ENCODE measurements at regions not wholly inside any gene's neighbourhood (a gene's known extent, or its start where the extent isn't known, plus 50 kb on each side); places are given as distances from the start of the nearest gene placed in this dataset.
A peak's percentile ranks its signal among the peaks of the same experiment; 100 is the strongest.

DNA sequence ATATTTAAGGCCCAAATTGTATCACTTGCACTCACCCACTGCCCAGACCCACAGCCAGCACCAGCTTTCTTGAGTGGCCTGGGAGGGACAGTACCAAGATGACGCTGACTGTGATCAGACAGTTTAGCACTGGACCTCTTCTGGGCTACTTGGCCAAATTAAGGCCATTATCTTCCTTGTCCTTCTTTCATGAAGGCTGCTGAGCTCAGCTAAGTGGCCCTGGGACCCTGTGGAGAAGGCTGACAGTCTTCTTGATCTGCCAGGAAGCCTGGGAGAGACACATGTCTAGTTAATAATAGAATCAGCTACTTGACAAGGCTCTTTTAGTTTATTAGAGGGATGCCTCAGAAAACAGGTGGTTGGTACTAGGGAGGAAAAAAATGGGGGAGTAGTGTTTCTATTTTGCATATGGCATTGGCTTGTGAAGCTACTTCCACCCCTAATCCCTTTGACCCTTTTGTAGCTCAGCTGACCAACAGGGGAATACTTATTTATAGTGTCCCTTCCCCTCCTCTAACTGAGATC, 127.9 kb upstream of the NTM start:
- DNase-seq: no peak

DNA sequence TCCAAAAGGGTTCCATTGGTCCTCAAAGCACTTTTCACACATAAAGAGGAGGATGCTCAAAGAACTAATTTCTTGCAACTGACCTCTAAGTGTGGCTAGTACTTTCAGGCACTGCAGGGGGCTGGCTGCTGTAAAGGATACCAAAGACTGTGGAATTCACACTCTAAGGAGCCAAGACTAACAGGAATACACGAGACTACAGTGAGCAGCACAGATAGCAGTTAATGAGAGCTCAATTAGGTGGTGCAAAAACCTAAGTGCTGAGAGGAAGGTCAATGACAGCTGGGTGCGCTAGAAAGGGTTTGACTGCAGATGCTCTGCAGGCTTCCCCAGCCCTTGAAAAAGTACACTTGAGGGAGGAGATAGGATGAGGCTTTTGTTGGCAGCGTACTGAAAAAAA, 124.3 kb upstream of the NTM start:
- DNase-seq: no peak

DNA sequence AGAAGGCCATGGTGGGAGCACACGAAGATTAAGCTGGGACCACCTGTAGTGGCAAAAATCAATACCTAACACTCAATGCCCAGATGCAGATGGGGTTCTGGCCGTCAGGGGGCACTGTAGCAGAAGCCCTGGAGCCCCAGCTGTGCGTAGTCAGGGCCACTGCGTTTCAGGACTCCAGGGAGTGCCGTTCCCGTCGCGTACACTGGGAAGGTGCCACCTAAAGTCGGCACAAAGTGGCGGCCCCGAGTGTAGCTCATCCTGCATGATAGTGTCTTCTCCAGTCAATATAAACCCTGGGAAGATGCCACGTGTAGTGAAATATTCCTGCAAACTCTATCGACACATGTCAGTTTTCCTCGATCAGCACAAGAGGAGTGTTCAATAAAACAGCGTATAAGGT, 123.8 kb upstream of the NTM start:
- peak; percentile 16 for DNase-seq

DNA sequence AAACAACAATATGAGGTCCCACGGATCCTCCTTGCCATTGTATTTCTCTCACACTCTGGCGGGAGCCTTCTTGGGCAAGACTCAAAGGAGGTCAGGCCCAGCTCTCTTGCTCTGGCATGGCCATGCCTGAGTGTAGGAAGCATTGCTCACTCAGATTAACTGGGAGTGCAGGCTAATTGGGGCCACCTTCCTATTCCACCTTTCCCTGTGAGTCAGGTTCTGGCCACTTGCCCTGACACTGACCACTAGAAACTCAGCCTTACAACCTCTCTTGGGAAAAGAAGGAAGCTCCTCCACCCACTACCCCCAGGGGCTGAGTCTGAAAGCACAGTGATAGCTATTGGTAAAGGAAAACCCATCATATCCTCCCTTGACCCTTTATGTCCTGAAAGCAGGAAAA, 121.8 kb upstream of the NTM start:
- no peak for DNase-seq

DNA sequence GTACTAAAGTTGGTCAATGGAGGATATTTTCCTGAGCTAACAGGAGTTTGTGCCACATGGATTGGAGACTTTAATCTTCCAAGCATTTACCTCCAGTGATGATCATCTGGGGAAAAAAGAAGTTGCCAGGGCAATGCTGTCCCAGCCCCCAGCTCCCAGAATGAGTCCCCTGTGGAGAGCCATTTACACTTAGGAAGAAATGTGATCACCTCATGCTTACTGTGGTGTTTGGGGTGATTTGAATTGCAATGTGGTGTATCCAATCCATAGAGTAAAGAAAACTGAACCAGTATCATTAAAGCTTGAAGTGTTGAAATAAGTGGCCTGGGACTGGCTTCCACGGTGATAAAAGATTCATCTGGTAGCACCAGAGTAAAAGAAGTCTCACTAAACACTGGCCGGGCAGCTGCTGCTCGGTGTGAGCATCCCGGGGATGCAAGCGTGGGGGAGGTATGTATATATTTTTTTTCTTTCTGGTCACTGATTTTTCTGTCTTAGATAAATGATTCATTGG, 117.2 kb upstream of the NTM start:
- DNase-seq: no peak

DNA sequence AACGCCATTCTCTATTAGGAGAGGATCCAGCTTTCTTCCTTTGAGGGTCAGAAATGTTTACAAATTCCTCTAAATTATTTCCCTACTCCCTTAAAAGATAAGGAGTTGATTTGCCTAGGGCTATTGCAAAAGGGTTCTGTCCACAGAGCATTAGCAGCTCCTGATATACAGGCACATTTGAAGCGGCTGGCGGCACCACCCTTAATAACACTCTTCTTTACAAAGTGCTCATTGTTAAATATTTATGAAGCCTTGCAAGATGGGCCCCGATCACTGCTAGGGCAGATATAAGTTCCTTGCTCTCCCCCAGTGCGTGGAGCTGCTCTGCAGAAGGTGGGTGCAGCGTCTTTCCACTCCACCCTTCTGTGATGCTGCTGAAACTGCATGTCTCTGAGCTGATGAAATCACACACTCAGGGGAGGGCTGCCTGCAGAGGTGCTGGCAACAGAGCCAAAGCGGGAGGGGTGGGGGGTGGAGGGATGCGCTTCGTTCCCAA, 116.7 kb upstream of the NTM start:
- no peak for DNase-seq

DNA sequence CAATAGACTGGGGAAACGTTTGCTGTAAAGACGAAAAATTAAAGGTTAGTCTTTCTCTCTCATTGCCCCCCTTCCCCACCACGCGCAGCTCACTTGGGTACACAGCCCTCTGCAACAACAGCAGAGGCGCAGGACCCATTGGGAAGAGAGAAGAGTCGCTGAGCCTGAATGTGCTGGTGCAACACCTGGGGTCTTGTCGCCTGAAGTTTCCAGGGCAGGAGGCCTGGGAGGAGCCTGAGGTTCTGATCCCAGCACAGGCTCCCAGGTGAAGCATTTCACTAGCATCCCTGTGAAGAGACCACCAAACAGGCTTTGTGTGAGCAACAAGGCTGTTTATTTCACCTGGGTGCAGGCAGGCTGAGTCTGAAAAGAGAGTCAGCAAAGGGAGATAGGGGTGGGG, 116.2 kb upstream of the NTM start:
- no peak for DNase-seq

DNA sequence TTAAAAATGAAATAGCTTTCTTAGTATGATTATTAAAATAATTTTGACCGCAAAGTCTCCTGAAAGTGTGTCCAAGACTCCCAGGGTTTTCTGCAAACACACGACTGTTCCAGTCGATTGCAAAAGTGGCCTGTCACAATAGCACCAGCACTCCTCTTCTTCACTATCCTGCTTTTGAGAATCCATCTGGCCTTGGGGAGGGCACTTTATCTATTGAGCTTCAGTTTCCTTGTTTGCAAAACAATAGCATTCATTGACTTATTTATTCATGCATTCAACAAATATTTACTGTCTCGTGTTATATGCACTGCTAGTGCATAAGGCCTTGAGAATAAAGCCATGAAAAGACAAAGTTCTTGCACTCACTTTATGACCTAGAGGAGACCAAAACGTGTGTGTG, 96.2 kb upstream of the NTM start:
- DNase-seq: no peak

DNA sequence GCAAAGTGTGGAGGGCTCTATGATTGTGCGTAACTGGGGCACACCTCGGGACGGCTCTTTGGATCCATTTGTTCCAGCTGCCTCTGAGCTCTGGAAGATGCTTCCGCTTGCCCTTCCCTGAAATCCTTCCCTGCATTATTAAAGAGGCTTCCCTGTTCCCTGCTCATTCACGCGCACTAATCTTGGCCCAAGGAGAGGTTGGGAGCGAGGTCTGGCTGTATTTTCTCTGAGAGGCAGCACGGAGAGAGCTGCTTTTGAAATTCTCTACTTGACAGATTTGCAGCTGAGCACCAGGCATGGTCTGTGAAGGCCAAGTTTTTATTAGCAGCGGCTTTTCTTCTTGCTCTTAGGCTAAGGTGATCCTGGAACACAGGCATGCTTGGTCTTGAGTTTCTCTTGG, 94.8 kb upstream of the NTM start:
- DNase-seq: no peak

DNA sequence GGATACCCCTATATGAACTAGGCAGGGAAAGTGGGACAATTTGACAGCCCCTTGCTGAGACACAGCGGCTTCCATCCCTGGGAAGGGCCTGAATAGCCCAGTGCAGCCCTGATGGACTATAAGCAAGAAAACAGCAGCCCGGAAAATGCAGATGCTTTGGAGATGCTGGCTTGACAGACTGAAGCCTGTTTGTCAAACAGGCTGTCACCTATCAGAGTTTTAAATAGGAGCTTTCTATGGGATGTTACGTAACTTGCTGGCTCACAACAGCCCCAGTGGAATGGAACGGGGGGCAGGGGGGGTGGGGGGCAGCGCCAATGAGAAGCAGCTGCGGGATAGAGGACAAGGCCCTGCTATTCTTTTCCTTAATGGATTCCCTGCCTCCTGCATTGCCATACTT, 91.9 kb upstream of the NTM start:
- no peak for DNase-seq

DNA sequence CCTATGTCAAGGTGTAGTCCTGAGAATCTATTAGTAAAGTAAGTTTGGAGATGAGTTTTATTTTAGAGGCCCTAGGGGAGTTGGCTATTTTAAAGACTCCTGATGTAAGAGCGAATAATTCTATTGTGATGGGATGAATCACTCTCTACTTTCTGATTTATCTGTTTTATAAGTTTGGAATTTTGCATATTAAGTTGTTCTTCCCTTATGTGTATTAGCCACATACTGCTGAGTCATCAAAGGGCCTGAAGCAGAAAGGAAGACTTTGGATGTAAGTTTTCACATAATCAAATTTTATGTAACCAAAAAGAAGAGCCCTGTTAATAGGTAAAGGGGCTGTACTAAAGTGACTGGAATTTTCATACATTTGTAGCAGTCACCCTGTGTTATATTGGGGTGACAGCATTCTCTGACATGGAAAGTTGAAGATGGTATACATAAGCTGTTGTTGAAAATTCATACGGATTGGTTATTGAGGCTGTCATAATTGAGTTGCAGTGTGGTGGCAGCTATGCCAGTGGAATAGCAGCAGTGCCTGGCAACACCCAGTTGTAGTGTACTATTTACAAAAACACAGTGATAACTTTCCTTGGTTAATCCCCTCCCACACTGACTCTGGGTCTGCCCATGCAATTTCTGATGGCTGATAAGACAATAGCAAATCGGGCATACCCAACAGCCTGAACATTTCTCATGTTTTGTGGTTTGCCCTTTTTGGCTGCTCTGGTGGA, 90.6 kb upstream of the NTM start:
- no peak for DNase-seq

DNA sequence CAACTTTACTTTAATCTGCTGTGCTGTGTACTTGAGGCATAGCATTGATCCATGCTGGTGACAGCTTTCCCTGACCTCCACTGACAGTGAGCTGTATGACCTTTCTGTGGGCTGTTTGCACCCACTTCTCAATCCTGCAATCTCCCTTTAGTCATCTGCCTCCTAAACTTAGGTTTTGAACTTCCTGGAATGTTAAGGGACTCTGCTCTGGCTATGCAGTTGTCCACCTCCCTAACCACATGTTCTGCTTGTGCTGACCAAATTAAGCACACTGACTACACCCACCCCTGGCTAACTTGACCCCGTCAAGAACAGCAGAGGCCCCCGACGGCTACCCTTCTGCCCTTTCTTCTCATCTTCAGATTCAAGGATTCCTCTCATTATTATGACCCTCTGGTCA, 89.1 kb upstream of the NTM start:
- DNase-seq: no peak

DNA sequence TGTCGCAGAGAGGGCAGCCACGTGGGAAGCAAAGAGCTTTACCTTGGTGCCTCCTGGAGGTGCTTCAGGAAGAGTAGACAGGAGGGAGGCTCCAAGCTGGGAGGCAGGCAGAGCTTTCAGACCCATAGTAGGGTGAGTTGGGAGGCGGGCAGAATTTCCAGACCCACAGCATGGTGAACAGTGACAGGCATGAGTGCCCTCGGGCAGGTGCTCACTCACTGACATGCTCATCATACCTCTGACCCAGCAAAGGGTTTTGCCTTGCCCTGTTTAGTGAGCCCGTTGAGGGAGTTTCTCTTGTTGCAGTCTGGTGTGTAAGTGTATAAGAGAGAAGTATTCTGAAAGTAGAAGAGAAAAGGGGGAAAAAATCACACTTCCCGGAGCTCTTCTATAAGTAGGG, 86.4 kb upstream of the NTM start:
- no peak for DNase-seq

DNA sequence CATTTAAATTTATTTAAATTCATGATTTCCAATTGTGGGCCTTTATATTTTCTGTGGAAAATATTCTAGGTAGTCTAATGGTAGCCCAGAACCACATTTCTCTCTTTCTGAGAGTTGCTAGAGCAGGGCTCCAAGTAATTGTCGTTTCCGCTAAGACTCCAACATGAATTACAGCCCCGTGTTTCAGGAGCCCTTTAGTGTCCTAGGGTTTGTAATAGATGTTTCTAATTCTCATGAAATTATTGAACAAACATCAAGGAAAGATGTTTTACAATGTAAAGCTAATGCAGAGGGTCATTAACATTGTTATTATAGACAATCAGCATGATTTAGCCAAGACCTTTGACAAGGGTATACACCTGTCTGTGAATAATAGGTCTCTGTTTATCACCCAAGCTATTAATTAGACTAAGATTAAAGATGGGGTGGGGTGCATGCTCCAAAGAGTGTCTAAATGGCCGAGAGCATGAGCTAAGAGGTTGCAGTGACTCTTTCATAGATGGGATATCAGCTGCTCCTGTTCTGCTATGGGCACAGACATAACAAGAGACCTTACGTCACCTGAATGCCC, 81.8 kb upstream of the NTM start:
- DNase-seq: no peak

DNA sequence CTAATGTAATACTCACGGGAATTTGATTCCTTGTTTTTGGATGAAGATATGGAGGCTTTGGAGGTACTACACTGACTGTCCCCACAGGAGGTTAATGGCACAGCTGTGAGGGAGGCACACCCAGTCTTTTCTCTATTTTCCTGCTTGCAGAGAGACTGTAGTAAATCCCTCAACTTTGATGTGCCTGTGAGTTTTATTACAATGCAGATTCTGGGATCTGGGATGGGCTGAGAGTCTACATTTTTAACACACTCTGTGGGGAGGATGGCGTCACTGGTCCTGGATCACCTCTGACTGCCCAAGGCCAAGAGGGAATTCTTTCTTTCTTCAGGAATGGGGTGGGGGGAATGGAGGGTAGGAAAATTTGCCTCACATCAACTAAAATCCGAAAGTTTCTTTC, 80.2 kb upstream of the NTM start:
- DNase-seq: no peak

DNA sequence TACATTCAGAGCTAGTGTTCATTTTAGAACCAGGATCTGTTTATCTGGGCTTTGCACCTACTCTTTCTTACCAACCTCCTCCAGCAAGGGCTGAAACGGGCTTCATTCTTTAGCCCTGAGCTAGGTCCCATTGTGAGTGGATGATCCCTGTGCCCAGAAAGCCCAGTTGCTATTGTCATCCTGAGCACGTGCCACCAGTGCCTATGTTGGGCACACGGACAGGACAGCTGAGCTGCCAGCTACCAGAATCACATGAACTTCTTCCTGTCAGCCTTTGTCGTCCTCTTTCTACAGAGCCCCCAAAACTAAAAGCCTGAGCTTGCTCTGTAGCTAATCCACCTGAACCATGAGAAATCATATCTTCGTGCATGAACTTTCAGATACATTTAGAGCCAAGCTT, 74.4 kb upstream of the NTM start:
- no peak for DNase-seq

DNA sequence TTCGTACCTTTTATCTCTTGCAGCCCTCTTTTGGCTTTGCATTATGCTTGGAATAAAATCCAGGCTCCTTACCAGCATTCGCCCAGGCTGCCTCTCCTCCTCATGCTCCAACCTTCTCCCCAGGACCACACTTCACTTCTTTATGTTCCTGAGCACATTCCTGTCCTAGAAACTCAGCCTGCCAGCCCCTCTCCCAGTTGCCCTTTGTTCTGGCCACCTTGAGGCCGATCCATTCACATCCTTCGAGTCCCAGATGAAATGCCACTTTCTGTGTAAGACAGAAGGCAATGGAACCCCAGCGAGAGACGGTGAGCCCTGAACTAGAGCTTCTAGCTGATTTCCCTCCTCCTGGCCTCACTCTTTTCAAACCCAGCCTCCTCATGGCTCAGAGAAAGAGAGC, 73.0 kb upstream of the NTM start:
- DNase-seq: no peak

DNA sequence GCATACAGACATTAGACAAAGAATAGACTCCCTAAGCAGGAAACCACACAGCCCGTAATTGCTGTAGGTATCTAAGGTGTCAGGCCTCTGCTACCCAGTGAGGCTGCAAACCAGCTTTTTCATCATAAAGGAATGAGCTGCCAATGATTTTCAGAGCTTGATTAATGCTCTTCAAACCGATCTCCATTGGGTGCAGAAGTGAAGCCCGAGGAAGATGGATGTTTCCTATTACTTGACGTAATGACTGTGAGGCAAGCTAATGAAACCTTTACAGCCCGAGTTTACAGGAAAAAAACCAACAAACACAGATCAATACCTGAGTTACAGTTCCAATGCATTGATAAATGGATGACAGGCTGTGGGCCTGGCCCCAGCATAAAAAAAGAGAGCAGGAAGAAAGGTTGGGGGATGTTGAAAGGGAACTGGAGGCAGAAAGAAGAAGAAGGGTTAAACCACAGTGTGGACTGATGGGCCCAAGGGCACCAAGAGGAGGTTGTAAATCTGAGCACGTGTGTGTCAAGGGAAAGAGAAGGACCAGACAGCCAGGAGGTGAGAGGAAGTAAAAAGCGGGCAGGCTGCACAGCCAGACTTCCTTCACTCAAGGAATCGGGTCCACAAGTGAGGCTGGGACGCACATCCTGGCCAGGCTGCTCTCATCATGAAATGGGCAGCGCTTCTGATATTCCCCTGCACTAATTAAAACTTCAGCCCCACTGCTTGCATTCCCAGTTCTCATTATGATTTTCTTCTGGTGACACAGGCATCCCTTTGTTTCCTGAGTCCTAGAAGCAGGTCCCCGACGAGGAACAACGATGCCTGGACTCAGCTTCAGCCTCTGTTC, 70.6 kb upstream of the NTM start:
- DNase-seq: no peak

DNA sequence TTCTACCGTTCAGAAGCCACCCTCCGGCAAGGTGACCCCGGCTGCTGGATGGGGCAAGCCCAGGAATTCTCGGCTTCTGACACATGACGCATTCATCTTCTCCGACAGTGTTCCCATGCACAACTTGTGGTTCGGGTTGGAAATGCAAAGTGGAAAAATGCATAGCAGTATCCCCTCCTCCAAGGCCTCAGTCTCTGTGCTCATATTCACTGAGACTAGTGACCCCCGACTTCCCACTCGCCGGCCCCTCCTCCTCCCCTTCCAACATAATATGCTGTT, 70.0 kb upstream of the NTM start:
- no peak for DNase-seq

DNA sequence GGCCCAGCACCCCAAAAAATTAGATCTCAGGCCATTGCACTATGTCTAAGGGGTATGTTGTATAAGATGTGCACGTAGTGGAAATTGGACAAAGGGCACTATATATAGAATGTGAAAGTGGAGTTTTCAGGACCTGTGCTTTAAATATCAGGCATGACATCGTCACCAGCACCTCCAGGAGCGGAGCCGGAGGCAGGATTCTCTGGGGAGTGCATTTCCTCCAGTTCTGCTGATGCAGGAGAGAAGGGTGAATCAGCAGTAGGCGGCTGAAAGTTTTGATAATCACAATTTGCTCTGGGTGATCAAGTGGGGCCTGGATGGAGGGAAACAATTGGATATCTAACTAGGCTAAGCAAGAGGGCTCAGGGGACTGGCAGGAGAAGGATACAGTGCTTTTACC, 69.1 kb upstream of the NTM start:
- DNase-seq: no peak

DNA sequence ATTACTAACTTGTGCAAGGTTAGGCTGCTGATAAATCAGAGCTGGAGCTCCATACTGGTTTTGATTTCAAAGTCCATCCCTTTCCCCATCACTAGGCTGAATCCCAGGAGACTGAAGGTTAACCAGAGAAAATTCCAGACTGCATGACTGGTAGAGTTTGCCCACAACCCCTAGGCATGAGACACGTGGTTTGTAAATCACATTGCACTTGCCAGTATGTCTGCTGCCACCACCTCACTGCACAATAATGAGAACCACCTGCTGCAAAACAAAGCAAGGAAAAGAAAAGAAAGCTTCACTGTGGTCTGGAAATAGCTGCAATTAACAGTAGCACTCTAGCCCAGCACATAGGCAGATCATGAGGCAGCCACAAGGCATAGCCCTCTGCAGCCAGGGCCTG, 67.6 kb upstream of the NTM start:
- no peak for DNase-seq

DNA sequence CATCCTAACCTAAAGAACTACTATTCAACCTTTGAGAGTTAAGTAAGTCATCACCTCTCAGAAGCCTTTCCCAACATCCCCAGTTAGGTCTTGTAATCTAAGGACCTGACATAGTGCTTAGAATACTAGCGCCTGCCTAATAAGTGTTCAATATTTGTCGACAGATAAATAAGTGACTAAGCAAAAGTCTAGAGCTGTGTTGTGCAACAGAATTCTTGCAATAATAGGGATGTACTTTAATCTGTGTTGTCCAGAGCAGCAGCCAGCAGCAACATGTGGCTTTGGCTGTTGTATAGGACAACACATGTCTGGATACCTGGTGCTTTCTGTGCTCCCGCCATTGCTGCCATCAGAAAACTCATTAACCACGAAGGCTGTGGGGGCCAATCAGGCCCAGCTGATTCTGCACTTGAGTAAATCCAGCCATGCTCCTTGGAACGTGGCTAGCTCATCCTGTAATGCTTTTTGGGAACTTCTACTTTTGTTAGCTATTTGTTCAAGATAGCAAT, 66.8 kb upstream of the NTM start:
- no peak for DNase-seq

DNA sequence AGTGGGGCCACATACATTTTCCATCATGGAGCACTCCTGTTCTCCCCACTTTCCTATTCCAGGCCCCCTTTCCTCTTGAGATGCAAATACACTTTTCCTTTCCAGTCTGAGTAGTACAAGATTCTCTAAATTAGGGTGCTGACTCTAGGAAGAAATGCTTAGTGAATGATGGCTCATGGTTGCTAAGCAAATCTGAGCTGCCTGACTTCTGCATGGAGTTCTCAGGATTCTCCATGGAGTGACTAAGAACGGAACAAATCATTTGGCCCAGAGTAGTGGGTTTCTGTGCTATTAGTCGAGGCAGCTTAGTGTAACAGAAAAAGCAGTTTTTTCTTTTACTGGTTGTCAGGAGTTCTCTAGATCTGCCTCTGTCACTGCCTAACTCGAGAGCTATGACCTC, 65.4 kb upstream of the NTM start:
- DNase-seq: no peak

DNA sequence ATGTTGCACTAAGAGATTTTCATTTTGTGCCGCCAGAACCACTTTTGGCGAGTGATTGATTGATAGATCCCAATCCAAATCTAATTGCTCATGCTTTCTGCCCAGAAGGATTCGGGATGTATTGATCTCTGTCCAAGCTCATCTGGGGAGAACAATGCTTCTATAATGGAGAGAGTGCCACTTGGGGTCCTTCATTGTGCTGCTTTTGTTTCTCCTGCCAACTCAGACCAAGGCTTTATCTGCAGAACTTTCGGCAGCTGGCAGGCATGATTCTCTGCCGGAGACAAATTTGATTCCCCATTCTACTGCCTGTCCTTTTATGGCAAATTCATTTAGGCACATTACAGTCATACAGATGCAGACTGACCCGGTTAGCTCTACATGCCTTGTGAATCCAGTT, 62.9 kb upstream of the NTM start:
- DNase-seq: no peak
